Parathyroid adenoma (tissue), 2 donors: ENCODE measurements at regions not wholly inside any gene's neighbourhood (a gene's known extent, or its start where the extent isn't known, plus 50 kb on each side); places are given as distances from the start of the nearest gene placed in this dataset.

Experiments used
- H2AFZ ChIP-seq: fragments of 300-600 bp; sonication (generic); one replicate; pipeline ENCODE4 v1.7.0; 2017; ENCODE audit warnings: antibody characterized with exemption, mild to moderate bottlenecking
- H3K27ac ChIP-seq: fragments of 300-600 bp; sonication (generic); one replicate; pipeline ENCODE4 v1.7.0; 2017
- H3K27me3 ChIP-seq: fragments of 300-600 bp; sonication (generic); one replicate; pipeline ENCODE4 v1.7.0; 2017; ENCODE audit warnings: low read length; ENCODE audit not compliant: control insufficient read depth, insufficient read depth
- H3K36me3 ChIP-seq: fragments of 300-600 bp; sonication (generic); one replicate; pipeline ENCODE4 v1.7.0; 2017; ENCODE audit warnings: low read length; ENCODE audit not compliant: control insufficient read depth, insufficient read depth
- H3K4me1 ChIP-seq: fragments of 300-600 bp; sonication (generic); one replicate; pipeline ENCODE4 v1.7.0; 2017; ENCODE audit warnings: control low read depth
- H3K4me2 ChIP-seq: fragments of 300-600 bp; sonication (generic); one replicate; pipeline ENCODE4 v1.7.0; 2017; ENCODE audit warnings: low read length
- H3K4me3 ChIP-seq: fragments of 300-600 bp; sonication (generic); one replicate; pipeline ENCODE4 v1.7.0; 2017; ENCODE audit warnings: low read depth, low read length
- H3K79me2 ChIP-seq: fragments of 300-600 bp; sonication (generic); one replicate; pipeline ENCODE4 v1.7.0; 2017; ENCODE audit warnings: control low read depth
- H3K9ac ChIP-seq: fragments of 300-600 bp; sonication (generic); one replicate; pipeline ENCODE4 v1.7.0; 2017; ENCODE audit warnings: mild to moderate bottlenecking
- H3K9me3 ChIP-seq: fragments of 300-600 bp; sonication (generic); one replicate; pipeline ENCODE4 v1.7.0; 2017; ENCODE audit warnings: low read length; ENCODE audit not compliant: control insufficient read depth
- CTCF ChIP-seq: fragments of 300-600 bp; sonication (generic); IDR thresholded peaks from one replicate; pipeline ENCODE4 v1.7.0; 2017; ENCODE audit warnings: antibody characterized with exemption, mild to moderate bottlenecking
- donor health status: primary hyperparathyroidism.

- no peaks in the 10 kb centered on the region for H3K27me3 ChIP-seq
- no peak overlapping the region for H3K4me3 ChIP-seq
- no peak for TF ChIP-seq CTCF
- no peak overlapping the region for H3K4me2 ChIP-seq
- no peak overlapping the region for H2AFZ ChIP-seq
- no peak overlapping the region for H3K27ac ChIP-seq
- no peaks in the 10 kb centered on the region for H3K9me3 ChIP-seq
- H3K9ac ChIP-seq: no peak overlapping the region
- no peaks in the 10 kb centered on the region for H3K36me3 ChIP-seq
- no peaks in the 10 kb centered on the region for H3K4me1 ChIP-seq
- H3K79me2 ChIP-seq: no peaks in the 10 kb centered on the region
Measured at GRCh38 chr11:130740819-130741218, 175.5 kb downstream of the SNX19 start.

- H3K36me3 ChIP-seq: no peaks in the 10 kb centered on the region
- H3K4me2 ChIP-seq: no peak overlapping the region
- no peaks in the 10 kb centered on the region for H3K27me3 ChIP-seq
- TF ChIP-seq CTCF: no peak
- H2AFZ ChIP-seq: no peak overlapping the region
- no peak overlapping the region for H3K9ac ChIP-seq
- no peaks in the 10 kb centered on the region for H3K9me3 ChIP-seq
- no peaks in the 10 kb centered on the region for H3K79me2 ChIP-seq
- H3K27ac ChIP-seq: no peak overlapping the region
- no peaks in the 10 kb centered on the region for H3K4me1 ChIP-seq
- no peak overlapping the region for H3K4me3 ChIP-seq
Measured at GRCh38 chr11:130744794-130745193, 171.5 kb downstream of the SNX19 start.

- Histone ChIP-seq H3K27me3 (no peaks in the 10 kb centered on the region), H2AFZ (no peak overlapping the region), H3K4me1 (no peaks in the 10 kb centered on the region), H3K36me3 (no peaks in the 10 kb centered on the region), H3K79me2 (no peaks in the 10 kb centered on the region), H3K27ac (no peak overlapping the region), H3K9ac (no peak overlapping the region), H3K9me3 (no peaks in the 10 kb centered on the region), H3K4me2 (no peak overlapping the region), H3K4me3 (no peak overlapping the region)
- TF ChIP-seq CTCF: no peak
Measured at GRCh38 chr11:130749216-130749615, 167.1 kb downstream of the SNX19 start.

- Histone ChIP-seq H3K4me1 (no peaks in the 10 kb centered on the region), H3K27me3 (no peaks in the 10 kb centered on the region), H3K36me3 (no peaks in the 10 kb centered on the region), H3K9ac (no peak overlapping the region), H3K79me2 (no peaks in the 10 kb centered on the region), H2AFZ (no peak overlapping the region), H3K9me3 (no peaks in the 10 kb centered on the region), H3K4me3 (no peak overlapping the region), H3K4me2 (no peak overlapping the region), H3K27ac (no peak overlapping the region)
- no peak for TF ChIP-seq CTCF
Measured at GRCh38 chr11:130760515-130761125, 155.7 kb downstream of the SNX19 start.

GRCh38 chr11:130761560-130762220, 154.6 kb downstream of the SNX19 start:
- H3K79me2 ChIP-seq: no peaks in the 10 kb centered on the region
- no peak overlapping the region for H2AFZ ChIP-seq
- no peak overlapping the region for H3K27ac ChIP-seq
- H3K36me3 ChIP-seq: no peaks in the 10 kb centered on the region
- no peaks in the 10 kb centered on the region for H3K27me3 ChIP-seq
- H3K4me2 ChIP-seq: no peak overlapping the region
- no peak overlapping the region for H3K9ac ChIP-seq
- H3K4me1 ChIP-seq: no peaks in the 10 kb centered on the region
- no peaks in the 10 kb centered on the region for H3K9me3 ChIP-seq
- no peak overlapping the region for H3K4me3 ChIP-seq
- no peak for TF ChIP-seq CTCF
